Small intestine (tissue), 7 donors: ENCODE measurements at regions not wholly inside any gene's neighbourhood (a gene's known extent, or its start where the extent isn't known, plus 50 kb on each side); places are given as distances from the start of the nearest gene placed in this dataset.

Experiments
- DNase-seq, 2 donors: peaks; one replicate each; pipeline versions ENCODE4 v3.0.0 to v3.0.0-alpha.2; 2013
- FAIRE-seq: peaks from 2 replicates; lab custom pipeline; 2012; peaks lifted over from hg19 to GRCh38; lab: Jason Lieb, UNC
- H3K27ac ChIP-seq, 3 donors: one replicate each; pipeline ENCODE4 v1.5.1; 2013; ENCODE audit warnings: low read length in 2 of 3, mild to moderate bottlenecking in 2 of 3, control low read depth in 1 of 3, inconsistent platforms in 1 of 3, low read depth in 1 of 3, moderate library complexity in 1 of 3
- H3K27me3 ChIP-seq, 3 donors: one replicate each; pipeline ENCODE4 v1.6.1; 2013; ENCODE audit warnings: low read length in 3 of 3, inconsistent platforms in 1 of 3; ENCODE audit not compliant: control insufficient read depth in 3 of 3, insufficient read depth in 3 of 3
- H3K36me3 ChIP-seq, 3 donors: one replicate each; pipeline ENCODE4 v1.6.1; 2013; ENCODE audit warnings: low read length in 3 of 3, inconsistent platforms in 1 of 3, low read depth in 1 of 3, mild to moderate bottlenecking in 1 of 3, moderate library complexity in 1 of 3; ENCODE audit not compliant: control insufficient read depth in 3 of 3, insufficient read depth in 2 of 3
- H3K4me1 ChIP-seq, 3 donors: one replicate each; pipeline ENCODE4 v1.6.1; 2013; ENCODE audit warnings: low read length in 2 of 3, inconsistent platforms in 1 of 3, low read depth in 1 of 3, mild to moderate bottlenecking in 1 of 3, moderate library complexity in 1 of 3; ENCODE audit not compliant: control insufficient read depth in 3 of 3, insufficient read depth in 2 of 3
- H3K4me3 ChIP-seq, 3 donors: one replicate each; pipeline ENCODE4 v1.5.1; 2013; ENCODE audit warnings: low read length in 3 of 3, control low read depth in 1 of 3, inconsistent platforms in 1 of 3, low read depth in 1 of 3, mild to moderate bottlenecking in 1 of 3, moderate library complexity in 1 of 3
- H3K9me3 ChIP-seq, 2 donors: one replicate each; pipeline ENCODE4 v1.6.1; 2013; ENCODE audit warnings: low read depth in 1 of 2, low read length in 1 of 2; ENCODE audit not compliant: control insufficient read depth in 2 of 2, insufficient read depth in 1 of 2
- WGBS, 3 donors: extraction: QIAGEN DNeasy Blood & Tissue Kit; methylation state at CpG; one replicate each; pipeline ENCODE4 v1.1.7; 2013; 5-methylcytosine and 5-hydroxymethylcytosine counted together
- donor health status: healthy with polysubstance abuse.
- donor health status: control.
- donor health status: control.
- donor health status: Bipolar disorder and iron deficiency.
- donor health status: healthy.

DNA sequence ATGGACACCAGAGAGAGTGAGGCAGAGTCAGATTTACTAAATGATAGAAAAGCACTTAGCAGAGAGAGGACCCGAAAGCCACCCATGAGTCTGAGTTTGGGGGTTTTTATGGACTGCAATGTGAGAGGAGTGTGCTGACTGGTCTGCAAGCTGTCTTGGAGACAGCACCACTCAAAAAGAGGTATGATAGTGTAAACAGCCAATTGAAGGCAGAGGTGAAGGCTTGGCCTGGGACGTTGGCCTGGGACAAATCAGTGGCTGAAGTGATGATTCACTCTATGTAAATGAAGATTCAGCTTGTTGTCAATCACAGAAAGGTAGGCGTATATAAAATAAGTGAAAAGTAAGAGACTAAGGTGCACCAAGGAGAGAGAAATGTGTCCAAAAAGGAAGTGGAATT, 217.6 kb upstream of the ZFP42 start:
- WGBS, 3 donors = 64 to 73% (median 64%) methylated on average over 3 of the region's 3 CpGs
- Histone ChIP-seq H3K4me1 (no peaks in the 10 kb centered on the region), H3K4me3 (no peak overlapping the region), H3K27ac (no peak overlapping the region), H3K9me3 (no peaks in the 10 kb centered on the region), H3K27me3 (no peaks in the 10 kb centered on the region), H3K36me3 (no peaks in the 10 kb centered on the region)
- DNase-seq (no peak), FAIRE-seq (no peak)

DNA sequence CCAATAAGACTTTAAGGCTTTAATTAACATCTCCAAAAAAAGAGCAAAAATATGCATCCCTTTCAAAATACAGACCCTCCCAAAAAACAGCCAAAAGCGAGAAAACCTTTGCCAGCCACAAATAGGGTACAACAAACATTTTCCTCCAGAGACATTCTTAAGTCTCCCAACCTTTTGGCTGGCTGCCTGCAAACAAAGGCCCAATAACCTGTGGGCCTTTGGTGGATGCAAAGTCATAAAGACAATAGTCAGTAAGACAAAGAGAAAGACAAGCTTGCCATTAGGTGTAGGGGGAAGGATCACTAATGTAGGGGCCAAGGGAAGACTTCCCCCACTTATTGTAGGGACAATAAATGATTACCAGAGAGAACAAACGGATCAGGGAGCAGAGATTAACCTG, 215.5 kb upstream of the ZFP42 start:
- FAIRE-seq (no peak), DNase-seq (no peak)
- H3K27me3 ChIP-seq = no peaks in the 10 kb centered on the region
- peaks cover 0 to 9% of the 10 kb centered on the region in 2 donors for H3K9me3 ChIP-seq
- 41 to 55% (median 43%) methylated on average over 2 of the region's 2 CpGs for WGBS, 3 donors
- no peaks in the 10 kb centered on the region for H3K36me3 ChIP-seq
- H3K4me3 ChIP-seq = no peak overlapping the region
- H3K4me1 ChIP-seq = no peaks in the 10 kb centered on the region
- H3K27ac ChIP-seq = no peak overlapping the region

DNA sequence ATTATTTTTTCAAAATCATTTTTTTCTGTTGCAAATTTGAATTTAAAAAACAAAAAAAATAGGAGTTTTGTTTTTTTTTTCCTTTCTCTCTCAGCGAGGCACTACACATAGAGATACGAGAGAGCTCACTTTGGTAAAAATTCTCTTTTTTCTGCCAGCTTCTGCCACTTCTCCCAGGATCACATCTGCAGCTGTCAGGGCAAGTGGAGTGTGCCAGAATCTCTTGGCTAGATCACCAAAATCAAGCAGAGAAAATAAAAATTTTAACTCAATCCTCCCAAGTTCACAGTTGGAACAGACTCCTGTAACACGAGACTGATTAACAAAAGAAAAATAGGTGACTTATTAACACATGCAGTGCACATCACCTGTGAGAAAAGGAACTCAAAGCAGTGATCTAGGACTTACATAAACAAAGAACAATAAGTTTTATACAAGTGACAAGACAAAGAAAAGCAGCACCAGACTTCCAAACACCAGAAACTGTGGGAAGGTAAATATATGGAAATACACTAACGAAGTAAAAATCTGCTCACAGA, 213.2 kb upstream of the ZFP42 start:
- no peak overlapping the region for H3K4me3 ChIP-seq
- H3K27me3 ChIP-seq = no peaks in the 10 kb centered on the region
- 44 to 61% (median 47%) methylated on average over 4 of the region's 4 CpGs for WGBS, 3 donors
- H3K4me1 ChIP-seq = no peaks in the 10 kb centered on the region
- DNase-seq = no peak
- no peak overlapping the region for H3K27ac ChIP-seq
- no peaks in the 10 kb centered on the region for H3K36me3 ChIP-seq
- no peak for FAIRE-seq
- H3K9me3 ChIP-seq = peaks cover 0 to 9% of the 10 kb centered on the region in 2 donors

DNA sequence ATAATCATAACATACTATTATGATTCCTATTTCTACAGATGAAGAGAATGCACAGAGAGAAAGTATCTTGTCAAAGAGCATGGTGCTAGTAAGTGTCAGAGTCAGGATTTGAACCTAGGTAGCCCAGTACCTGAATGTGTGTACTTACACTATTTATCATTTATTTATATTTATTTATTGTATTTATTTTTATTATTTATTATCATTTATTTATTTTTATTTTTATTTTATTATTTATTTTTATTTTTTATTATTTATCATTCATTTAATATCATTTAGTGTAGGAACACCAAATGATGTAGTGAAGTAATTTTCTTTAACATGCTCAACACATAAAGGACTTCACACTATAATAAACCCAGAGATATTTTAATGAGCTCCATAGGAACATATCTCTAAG, 209.4 kb upstream of the ZFP42 start:
- Histone ChIP-seq H3K27ac (no peak overlapping the region), H3K9me3 (peaks cover 0 to 20% of the 10 kb centered on the region in 2 donors), H3K36me3 (no peaks in the 10 kb centered on the region), H3K27me3 (no peaks in the 10 kb centered on the region), H3K4me1 (no peaks in the 10 kb centered on the region), H3K4me3 (no peak overlapping the region)
- FAIRE-seq (peak; percentile 44), DNase-seq (no peak)

DNA sequence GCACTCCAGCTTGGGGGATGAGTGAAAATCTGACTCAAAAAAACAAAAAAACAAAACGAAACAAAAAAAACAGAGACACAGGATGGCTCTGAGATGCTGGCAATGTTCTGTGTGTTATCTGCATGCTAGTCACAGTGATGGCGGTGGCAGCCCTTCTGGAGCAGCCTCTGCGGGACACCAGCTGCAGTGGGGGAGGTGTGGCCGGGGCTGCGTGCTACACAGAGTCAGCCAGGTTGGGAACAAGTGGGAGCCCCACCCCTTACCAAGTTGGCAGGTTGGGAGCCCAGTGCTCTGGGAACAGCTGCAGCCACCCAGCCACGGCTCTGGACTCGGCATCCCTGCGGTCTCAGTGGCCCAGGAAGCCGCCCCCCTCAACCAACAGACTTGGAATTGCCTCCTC, 206.5 kb upstream of the ZFP42 start:
- Histone ChIP-seq H3K36me3 (no peaks in the 10 kb centered on the region), H3K4me3 (no peak overlapping the region), H3K4me1 (no peaks in the 10 kb centered on the region), H3K27ac (no peak overlapping the region), H3K9me3 (peaks cover 0 to 18% of the 10 kb centered on the region in 2 donors), H3K27me3 (no peaks in the 10 kb centered on the region)
- DNase-seq (no peak), FAIRE-seq (no peak)
- WGBS, 3 donors = 83 to 87% (median 86%) methylated on average over 9 of the region's 9 CpGs

DNA sequence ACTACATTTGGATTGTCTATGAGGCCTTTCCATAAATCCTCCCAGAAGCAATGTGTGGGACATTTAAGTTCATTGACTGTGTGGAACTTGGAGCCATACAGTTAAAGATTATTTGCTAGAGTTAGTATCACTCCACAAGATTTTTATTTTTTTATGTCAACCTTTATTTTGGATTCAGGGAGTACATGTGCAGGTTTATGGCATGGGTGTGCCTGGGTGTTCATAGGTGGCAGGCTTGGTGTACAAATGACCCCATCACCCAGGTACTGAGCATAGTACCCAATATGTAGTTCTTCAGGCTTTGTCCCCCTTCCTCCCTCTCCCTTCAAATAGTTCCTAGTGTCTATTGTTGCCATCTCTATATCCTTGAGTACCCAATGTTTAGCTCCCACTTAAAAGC, 199.8 kb upstream of the ZFP42 start:
- H3K9me3 ChIP-seq = peaks cover 0 to 19% of the 10 kb centered on the region in 2 donors
- H3K4me1 ChIP-seq = no peaks in the 10 kb centered on the region
- H3K27ac ChIP-seq = no peak overlapping the region
- DNase-seq = no peak
- FAIRE-seq = no peak
- H3K36me3 ChIP-seq = no peaks in the 10 kb centered on the region
- H3K4me3 ChIP-seq = no peak overlapping the region
- H3K27me3 ChIP-seq = no peaks in the 10 kb centered on the region

DNA sequence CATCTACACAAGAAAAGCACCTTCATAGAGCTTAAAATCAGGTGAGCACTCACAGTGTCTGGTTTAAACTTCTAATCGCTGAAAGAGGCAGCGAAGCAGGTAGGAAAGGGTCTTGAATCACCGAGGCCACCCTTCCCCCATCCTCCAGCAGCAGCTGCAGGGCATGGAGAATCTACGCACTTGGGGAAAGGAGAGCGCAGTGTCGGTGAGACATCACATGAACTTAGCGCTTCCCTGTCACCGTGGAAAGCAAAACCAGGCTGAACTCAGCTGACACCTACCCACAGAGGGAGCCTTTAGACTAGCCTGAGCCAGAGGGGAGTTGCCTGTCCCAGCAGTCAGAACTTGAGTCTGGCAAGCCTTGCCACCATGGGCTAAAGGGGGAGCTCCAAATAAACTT, 197.2 kb upstream of the ZFP42 start:
- no peak for DNase-seq

DNA sequence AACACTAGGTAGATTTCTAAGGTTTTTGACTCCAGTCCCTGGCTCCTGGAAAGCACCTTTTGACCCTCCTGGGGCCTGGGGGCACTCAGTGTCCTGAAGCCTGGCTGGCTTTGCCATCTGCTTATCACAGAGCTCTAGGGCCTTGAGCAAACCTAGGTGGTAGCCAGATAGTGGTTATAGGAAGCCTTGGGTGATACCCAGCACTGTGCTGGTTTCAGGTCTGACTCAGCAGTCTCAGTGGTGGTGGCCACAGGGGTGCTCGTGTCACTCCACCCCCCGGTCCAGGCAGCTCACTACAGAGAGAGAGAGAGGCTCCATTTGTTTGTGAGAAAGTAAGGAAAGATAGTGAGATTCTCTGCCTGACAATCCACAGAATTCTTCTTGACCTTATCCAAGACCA, 195.8 kb upstream of the ZFP42 start:
- WGBS, 3 donors = 59 to 94% (median 93%) methylated on average over 2 of the region's 2 CpGs
- Histone ChIP-seq H3K27ac (no peak overlapping the region), H3K36me3 (no peaks in the 10 kb centered on the region)

More for the DNA sequence above, 197.2 kb upstream of the ZFP42 start:
- Histone ChIP-seq H3K4me3 (no peak overlapping the region), H3K27me3 (no peaks in the 10 kb centered on the region), H3K9me3 (peaks cover 0 to 19% of the 10 kb centered on the region in 2 donors), H3K36me3 (no peaks in the 10 kb centered on the region), H3K4me1 (no peaks in the 10 kb centered on the region), H3K27ac (no peak overlapping the region)
- no peak for FAIRE-seq
- WGBS, 3 donors = 89 to 90% (median 89%) methylated on average over 8 of the region's 8 CpGs

DNA sequence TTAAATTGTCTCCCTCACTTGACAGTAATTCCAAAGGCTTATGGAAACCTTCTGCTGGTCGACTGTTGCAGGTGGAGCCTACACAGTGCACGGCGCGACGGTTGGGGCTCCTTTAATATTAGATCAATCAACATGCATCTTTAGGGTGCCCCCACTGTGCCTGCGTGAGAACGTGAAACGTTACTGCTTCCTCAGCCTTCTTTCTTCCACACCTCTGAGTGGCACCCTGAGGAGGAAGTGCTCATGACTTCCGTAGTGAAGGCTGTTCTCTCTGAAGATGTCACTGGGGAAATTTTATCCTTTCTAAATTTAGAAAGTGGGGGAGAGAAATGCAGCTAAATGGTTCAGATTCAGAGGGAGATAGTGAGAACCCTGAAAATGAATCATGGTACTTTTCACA, 184.0 kb upstream of the ZFP42 start:
- 67 to 75% (median 72%) methylated on average over 9 of the region's 9 CpGs for WGBS, 3 donors
- Histone ChIP-seq H3K4me3 (no peak overlapping the region), H3K27me3 (no peaks in the 10 kb centered on the region), H3K27ac (no peak overlapping the region), H3K4me1 (no peaks in the 10 kb centered on the region), H3K9me3 (no peaks in the 10 kb centered on the region), H3K36me3 (no peaks in the 10 kb centered on the region)
- FAIRE-seq = no peak
- no peak for DNase-seq

More for the DNA sequence above, 195.8 kb upstream of the ZFP42 start:
- Histone ChIP-seq H3K4me1 (no peaks in the 10 kb centered on the region), H3K27me3 (no peaks in the 10 kb centered on the region), H3K9me3 (peaks cover 0 to 19% of the 10 kb centered on the region in 2 donors), H3K4me3 (no peak overlapping the region)
- DNase-seq (no peak), FAIRE-seq (no peak)
